HUES6 (cell line): ENCODE measurements at regions not wholly inside any gene's neighbourhood (a gene's known extent, or its start where the extent isn't known, plus 50 kb on each side); places are given as distances from the start of the nearest gene placed in this dataset.
"Not testable (repeated sequence)": the region's sequence is repeated elsewhere in the genome, so short reads cannot be mapped to it uniquely, and the experiment has no call there.

Experiments used
- H3K27ac ChIP-seq: 2 replicates; pipeline ENCODE4 v1.7.0; 2013; ENCODE audit warnings: low read depth, mild to moderate bottlenecking, low read length, inconsistent platforms
- H3K27me3 ChIP-seq: 2 replicates; pipeline ENCODE4 v1.6.1; 2013; ENCODE audit warnings: low read length; ENCODE audit not compliant: control insufficient read depth, insufficient read depth
- H3K36me3 ChIP-seq: 2 replicates; pipeline ENCODE4 v1.6.1; 2013; ENCODE audit warnings: low read length; ENCODE audit not compliant: control insufficient read depth, insufficient read depth
- H3K4me1 ChIP-seq: 2 replicates; pipeline ENCODE4 v1.6.1; 2013; ENCODE audit warnings: low read length; ENCODE audit not compliant: control insufficient read depth, insufficient read depth
- H3K4me3 ChIP-seq: 2 replicates; pipeline ENCODE4 v1.5.1; 2013; ENCODE audit warnings: low read depth, low read length
- H3K9ac ChIP-seq: one replicate; pipeline ENCODE4 v1.6.1; 2013; ENCODE audit warnings: mild to moderate bottlenecking, low read length
- H3K9me3 ChIP-seq: 2 replicates; pipeline ENCODE4 v1.6.1; 2013; ENCODE audit warnings: low read depth, low read length; ENCODE audit not compliant: control insufficient read depth, insufficient read depth

- Histone ChIP-seq H3K27ac (no peak overlapping the region), H3K9me3 (no peaks in the 10 kb centered on the region), H3K27me3 (no peaks in the 10 kb centered on the region), H3K9ac (no peak overlapping the region), H3K4me1 (no peaks in the 10 kb centered on the region), H3K36me3 (no peaks in the 10 kb centered on the region), H3K4me3 (no peak overlapping the region)
These were observed 312.1 kb downstream of the SOX2 start for GRCh38 chr3:182023843-182024242.

GRCh38 chr3:182027366-182027765, 315.6 kb downstream of the SOX2 start:
- no peak overlapping the region for H3K9ac ChIP-seq

GRCh38 chr3:182028081-182028480, 316.4 kb downstream of the SOX2 start:
- Histone ChIP-seq H3K36me3 (no peaks in the 10 kb centered on the region), H3K4me3 (no peak overlapping the region), H3K27me3 (no peaks in the 10 kb centered on the region), H3K9me3 (no peaks in the 10 kb centered on the region), H3K4me1 (no peaks in the 10 kb centered on the region), H3K9ac (no peak overlapping the region), H3K27ac (no peak overlapping the region)

More at GRCh38 chr3:182027366-182027765, 315.6 kb downstream of the SOX2 start:
- Histone ChIP-seq H3K9me3 (no peaks in the 10 kb centered on the region), H3K36me3 (no peaks in the 10 kb centered on the region), H3K27ac (no peak overlapping the region), H3K27me3 (no peaks in the 10 kb centered on the region), H3K4me3 (no peak overlapping the region), H3K4me1 (no peaks in the 10 kb centered on the region)

- not testable (repeated sequence) for H3K9me3 ChIP-seq, H3K36me3 ChIP-seq, H3K4me3 ChIP-seq, H3K27ac ChIP-seq, H3K27me3 ChIP-seq, H3K9ac ChIP-seq, H3K4me1 ChIP-seq
These were observed 322.5 kb downstream of the SOX2 start for GRCh38 chr3:182034231-182034630.

- Histone ChIP-seq H3K9me3 (peaks cover 3% of the 10 kb centered on the region; the same call in 1 of the 2 replicates), H3K36me3 (no peaks in the 10 kb centered on the region), H3K4me1 (no peaks in the 10 kb centered on the region), H3K27me3 (no peaks in the 10 kb centered on the region), H3K4me3 (no peak overlapping the region), H3K9ac (no peak overlapping the region), H3K27ac (no peak overlapping the region)
These were observed 323.6 kb downstream of the SOX2 start for GRCh38 chr3:182035324-182035723.

- Histone ChIP-seq H3K4me1 (no peaks in the 10 kb centered on the region), H3K27ac (no peak overlapping the region), H3K4me3 (no peak overlapping the region), H3K27me3 (no peaks in the 10 kb centered on the region), H3K9ac (no peak overlapping the region), H3K36me3 (no peaks in the 10 kb centered on the region), H3K9me3 (peaks cover 3% of the 10 kb centered on the region; the same call in 1 of the 2 replicates)
These were observed 324.7 kb downstream of the SOX2 start for GRCh38 chr3:182036382-182036781.

- H3K4me3 ChIP-seq, result no peak overlapping the region
These were observed 330.1 kb downstream of the SOX2 start for GRCh38 chr3:182041668-182042291.

GRCh38 chr3:182045736-182046135, 334.0 kb downstream of the SOX2 start:
- Histone ChIP-seq H3K27ac (no peak overlapping the region), H3K4me1 (no peaks in the 10 kb centered on the region), H3K9ac (no peak overlapping the region), H3K27me3 (no peaks in the 10 kb centered on the region), H3K9me3 (no peaks in the 10 kb centered on the region), H3K36me3 (no peaks in the 10 kb centered on the region), H3K4me3 (no peak overlapping the region)

More at GRCh38 chr3:182041668-182042291, 330.1 kb downstream of the SOX2 start:
- H3K4me1 ChIP-seq, result no peaks in the 10 kb centered on the region
- H3K27me3 ChIP-seq, result no peaks in the 10 kb centered on the region
- peaks cover 3% of the 10 kb centered on the region; the same call in 1 of the 2 replicates for H3K9me3 ChIP-seq
- H3K36me3 ChIP-seq, result no peaks in the 10 kb centered on the region
- H3K9ac ChIP-seq, result no peak overlapping the region
- no peak overlapping the region for H3K27ac ChIP-seq

- Histone ChIP-seq H3K4me1 (no peaks in the 10 kb centered on the region), H3K9ac (no peak overlapping the region), H3K4me3 (no peak overlapping the region), H3K27me3 (no peaks in the 10 kb centered on the region), H3K27ac (no peak overlapping the region), H3K9me3 (no peaks in the 10 kb centered on the region), H3K36me3 (no peaks in the 10 kb centered on the region)
These were observed 334.5 kb downstream of the SOX2 start for GRCh38 chr3:182046166-182046764.

GRCh38 chr3:182050932-182051331, 339.2 kb downstream of the SOX2 start:
- no peaks in the 10 kb centered on the region for H3K4me1 ChIP-seq
- no peaks in the 10 kb centered on the region for H3K27me3 ChIP-seq
- no peaks in the 10 kb centered on the region for H3K36me3 ChIP-seq
- H3K4me3 ChIP-seq, result no peak overlapping the region
- no peaks in the 10 kb centered on the region for H3K9me3 ChIP-seq
- H3K9ac ChIP-seq, result no peak overlapping the region
- H3K27ac ChIP-seq, result no peak overlapping the region

GRCh38 chr3:182052332-182052731, 340.6 kb downstream of the SOX2 start:
- H3K36me3 ChIP-seq, result no peaks in the 10 kb centered on the region

More at GRCh38 chr3:182052332-182052731, 340.6 kb downstream of the SOX2 start:
- H3K27me3 ChIP-seq, result no peaks in the 10 kb centered on the region
- no peaks in the 10 kb centered on the region for H3K9me3 ChIP-seq
- H3K27ac ChIP-seq, result no peak overlapping the region
- H3K4me1 ChIP-seq, result no peaks in the 10 kb centered on the region
- no peak overlapping the region for H3K9ac ChIP-seq
- no peak overlapping the region for H3K4me3 ChIP-seq
